HCT116 (cell line): ENCODE measurements at regions not wholly inside any gene's neighbourhood (a gene's known extent, or its start where the extent isn't known, plus 50 kb on each side); places are given as distances from the start of the nearest gene placed in this dataset.

ENCODE experiments used
- ATAC-seq: fragments of 200-7000 bp; cut with Tn5 transposase; 2 replicates; pipeline ENCODE4 v1.9.1; 2020; ENCODE audit warnings: mild to moderate bottlenecking, moderate library complexity
- BruUV-seq: library from RNA; stranded (reverse); fragments of 400-500 nt; replicated peaks from 2 replicates; lab custom pipeline; 2021; lab: Mats Ljungman, UMichigan
- CTCF ChIA-PET: fragments of 300-600 bp; sonication (Branson Sonifier 250); formaldehyde crosslinking; loops from one replicate; lab custom pipeline; 2021; ENCODE audit warnings: antibody characterized with exemption; lab: Charles Lee
- POLR2A ChIA-PET: fragments of 300-600, 350-600 bp; sonication (Branson Sonifier 250); formaldehyde crosslinking; loops from one replicate; lab custom pipeline; 2021; ENCODE audit warnings: antibody characterized with exemption; lab: Charles Lee
- RAD21 ChIA-PET, 2 experiments: fragments of 300-600 bp; sonication (Branson Sonifier 250); formaldehyde crosslinking; loops; one replicate each; lab custom pipeline; 2023; ENCODE audit warnings: low total read pairs in 2 of 2; ENCODE audit not compliant: uncharacterized antibody in 2 of 2, unreplicated experiment in 2 of 2, low non-redundant PET in 1 of 2; lab: Charles Lee
- DNase-seq: peaks from one replicate; pipeline ENCODE4 v3.0.0-alpha.2; 2010; ENCODE audit warnings: low read depth, low spot score
- H2AFZ ChIP-seq: fragments of 200-600 bp; shearing (Covaris generic), sonication (generic); 2 replicates; pipeline ENCODE4 v1.6.1; 2017; ENCODE audit warnings: low read depth, mixed run types, mixed read lengths, antibody characterized with exemption, low read length; ENCODE audit not compliant: poor library complexity, severe bottlenecking
- H3K27ac ChIP-seq: 2 replicates; pipeline ENCODE4 v1.5.1; 2012; ENCODE audit warnings: low read depth, low read length
- H3K27me3 ChIP-seq: fragments of 200-600 bp; sonication (generic); 2 replicates; pipeline ENCODE4 v1.6.1; 2016; ENCODE audit warnings: mixed run types, low read length, mixed read lengths; ENCODE audit not compliant: insufficient read depth
- H3K36me3 ChIP-seq, 2 experiments: fragments of 200-500 bp in 1 of 2; fragments of 200-600 bp in 1 of 2; sonication (Bioruptor generic) in 1 of 2; sonication (generic) in 1 of 2; 2 replicates each; pipeline versions ENCODE4 v1.5.1 to v1.6.1; 2014 to 2016; ENCODE audit warnings: low read length in 2 of 2, inconsistent platforms in 1 of 2, mixed read lengths in 1 of 2, mixed run types in 1 of 2; ENCODE audit not compliant: insufficient read depth in 2 of 2, control insufficient read depth in 1 of 2
- H3K4me1 ChIP-seq, 2 experiments: fragments of 200-600 bp in 1 of 2; sonication (generic) in 1 of 2; 2 replicates each; pipeline versions ENCODE4 v1.5.1 to v1.6.1; 2012 to 2017; ENCODE audit warnings: low read length in 2 of 2, inconsistent platforms in 1 of 2, mild to moderate bottlenecking in 1 of 2, mixed read lengths in 1 of 2, mixed run types in 1 of 2, moderate library complexity in 1 of 2; ENCODE audit not compliant: insufficient read depth in 2 of 2, control insufficient read depth in 1 of 2
- H3K4me2 ChIP-seq: fragments of 200-600 bp; sonication (generic); 2 replicates; pipeline ENCODE4 v1.6.1; 2017; ENCODE audit warnings: mixed run types, low read length, mixed read lengths
- H3K4me3 ChIP-seq, 2 experiments: fragments of 200-600 bp in 1 of 2; sonication (generic) in 1 of 2; replicated peaks in 1 of 2; 2 replicates each; pipeline ENCODE4 v1.5.1; 2011 to 2016; ENCODE audit warnings: low read length in 2 of 2, control low read depth in 1 of 2, low read depth in 1 of 2, mild to moderate bottlenecking in 1 of 2, mixed read lengths in 1 of 2, mixed run types in 1 of 2
- H3K79me2 ChIP-seq: fragments of 200-600 bp; sonication (generic); 2 replicates; pipeline ENCODE4 v1.6.1; 2017; ENCODE audit warnings: mild to moderate bottlenecking, mixed run types, low read length, moderate library complexity, mixed read lengths; ENCODE audit not compliant: insufficient read depth
- H3K9ac ChIP-seq: fragments of 200-600 bp; sonication (generic); 2 replicates; pipeline ENCODE4 v1.6.1; 2016; ENCODE audit warnings: low read length, mixed read lengths
- H3K9me2 ChIP-seq: fragments of 200-600 bp; sonication (generic), shearing (Covaris generic); 2 replicates; pipeline ENCODE4 v1.6.1; 2017; ENCODE audit warnings: mixed run types, mild to moderate bottlenecking, moderate library complexity; ENCODE audit not compliant: insufficient read depth
- H3K9me3 ChIP-seq, 2 experiments: fragments of 200-500 bp in 1 of 2; fragments of 200-600 bp in 1 of 2; sonication (Bioruptor generic) in 1 of 2; sonication (generic) in 1 of 2; 2 replicates each; pipeline ENCODE4 v1.6.1; 2014 to 2017; ENCODE audit warnings: low read length in 2 of 2, mixed read lengths in 2 of 2, inconsistent platforms in 1 of 2, low read depth in 1 of 2, mild to moderate bottlenecking in 1 of 2, mixed run types in 1 of 2, moderate library complexity in 1 of 2; ENCODE audit not compliant: control insufficient read depth in 1 of 2, insufficient read depth in 1 of 2
- H4K20me1 ChIP-seq: fragments of 200-600 bp; sonication (generic), shearing (Covaris generic); 2 replicates; pipeline ENCODE4 v1.6.1; 2017; ENCODE audit warnings: mixed run types, mild to moderate bottlenecking, moderate library complexity; ENCODE audit not compliant: insufficient read depth
- ATF3 ChIP-seq: IDR thresholded peaks from 2 replicates; pipeline ENCODE4 v1.6.1; 2012
- CBX3 ChIP-seq: IDR thresholded peaks from 2 replicates; pipeline ENCODE4 v1.6.1; 2012; ENCODE audit warnings: low read depth
- EGR1 ChIP-seq: IDR thresholded peaks from 2 replicates; pipeline ENCODE4 v1.6.1; 2012; ENCODE audit warnings: low read depth
- ELF1 ChIP-seq: IDR thresholded peaks from 2 replicates; pipeline ENCODE4 v1.6.1; 2012; ENCODE audit warnings: low read depth, borderline replicate concordance
- EZH2 ChIP-seq: fragments of 200-600 bp; sonication (generic); IDR thresholded peaks from 2 replicates; pipeline ENCODE4 v1.6.1; 2017; ENCODE audit warnings: antibody characterized with exemption, mixed run types
- FOSL1 ChIP-seq: IDR thresholded peaks from 2 replicates; pipeline ENCODE4 v1.6.1; 2012; ENCODE audit warnings: low read depth
- POLR2A ChIP-seq: IDR thresholded peaks from 2 replicates; pipeline ENCODE4 v1.7.0; 2011; ENCODE audit warnings: borderline replicate concordance; ENCODE audit not compliant: insufficient read depth, insufficient read length; ENCODE audit errors: extremely low read depth
- POLR2AphosphoS5 ChIP-seq: IDR thresholded peaks from 2 replicates; pipeline ENCODE4 v1.6.1; 2011; ENCODE audit warnings: mild to moderate bottlenecking, low read depth, low read length, moderate library complexity
- RAD21 ChIP-seq: IDR thresholded peaks from 2 replicates; pipeline ENCODE4 v1.6.1; 2012; ENCODE audit warnings: low read depth, mild to moderate bottlenecking
- SRF ChIP-seq: IDR thresholded peaks from 2 replicates; pipeline ENCODE4 v1.6.1; 2012; ENCODE audit warnings: low read depth
- TCF7L2 ChIP-seq: IDR thresholded peaks from 2 replicates; pipeline ENCODE4 v1.7.0; 2011; ENCODE audit warnings: borderline replicate concordance, inconsistent platforms; ENCODE audit not compliant: insufficient read depth, insufficient read length; ENCODE audit errors: extremely low read depth
- YY1 ChIP-seq: IDR thresholded peaks from 2 replicates; pipeline ENCODE4 v1.6.1; 2011; ENCODE audit warnings: low read length, low read depth, moderate library complexity, mild to moderate bottlenecking; ENCODE audit not compliant: insufficient replicate concordance; ENCODE audit errors: extremely low read depth
- ZFX ChIP-seq: fragments of 450-650 bp; IDR thresholded peaks from 2 replicates; pipeline ENCODE4 v1.6.1; 2017
- ZNF274 ChIP-seq: fragments of 200-500 bp; sonication (Bioruptor generic); IDR thresholded peaks from 2 replicates; pipeline ENCODE4 v1.6.1; 2014; ENCODE audit warnings: mild to moderate bottlenecking, low read depth, low read length, inconsistent platforms
- intact Hi-C: fragments of 100-400 bp; cut with micrococcal nuclease; formaldehyde crosslinking; loops from 2 replicates; pipeline ENCODE4 v1.10.0; 2022
- TF ChIP-seq, protein P1 (sequence below): IDR thresholded peaks from 2 replicates; pipeline ENCODE4 v1.6.1; 2012; ENCODE audit warnings: low read depth
- TF ChIP-seq, protein P2 (sequence below): IDR thresholded peaks from 2 replicates; pipeline ENCODE4 v1.6.1; 2012
- TF ChIP-seq, protein P3 (sequence below): IDR thresholded peaks from 2 replicates; pipeline ENCODE4 v1.6.1; 2011; ENCODE audit warnings: mild to moderate bottlenecking, low read length, moderate library complexity; ENCODE audit not compliant: insufficient replicate concordance; ENCODE audit errors: extremely low read depth

DNA sequence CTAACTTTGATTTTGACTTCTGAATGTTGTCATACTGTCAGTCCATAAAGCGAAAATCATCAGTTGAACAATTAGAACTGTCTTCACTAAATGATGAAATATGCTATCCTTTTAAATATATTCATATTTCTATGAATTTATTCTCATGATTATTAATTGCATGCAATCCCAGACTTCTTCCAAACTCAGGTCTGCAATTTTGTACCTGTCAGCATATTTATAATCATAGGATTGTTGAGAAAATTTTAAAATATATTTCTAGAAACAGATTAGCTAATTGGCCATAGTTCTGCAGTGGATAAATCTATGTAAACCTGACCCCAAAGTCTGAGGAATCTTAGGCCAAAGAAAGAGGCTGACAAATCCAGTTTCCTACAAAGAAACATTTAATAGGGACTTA is 347.5 kb downstream of the SLCO4C1 start:
- CTCF ChIA-PET, result no interaction called here
- no peak overlapping the region for H3K4me2 ChIP-seq
- no TSS peak for BruUV-seq
- no peaks in the 10 kb centered on the region for H3K79me2 ChIP-seq
- no peaks in the 10 kb centered on the region for H3K9me2 ChIP-seq
- TF ChIP-seq EZH2 (no peak), POLR2A (no peak), FOSL1 (no peak), TCF7L2 (no peak), EGR1 (no peak), RAD21 (no peak), YY1 (no peak), CBX3 (no peak), ELF1 (no peak), SRF (no peak), ZFX (no peak), POLR2AphosphoS5 (no peak), ZNF274 (no peak), ATF3 (no peak)
- TF ChIP-seq, protein P1, sequence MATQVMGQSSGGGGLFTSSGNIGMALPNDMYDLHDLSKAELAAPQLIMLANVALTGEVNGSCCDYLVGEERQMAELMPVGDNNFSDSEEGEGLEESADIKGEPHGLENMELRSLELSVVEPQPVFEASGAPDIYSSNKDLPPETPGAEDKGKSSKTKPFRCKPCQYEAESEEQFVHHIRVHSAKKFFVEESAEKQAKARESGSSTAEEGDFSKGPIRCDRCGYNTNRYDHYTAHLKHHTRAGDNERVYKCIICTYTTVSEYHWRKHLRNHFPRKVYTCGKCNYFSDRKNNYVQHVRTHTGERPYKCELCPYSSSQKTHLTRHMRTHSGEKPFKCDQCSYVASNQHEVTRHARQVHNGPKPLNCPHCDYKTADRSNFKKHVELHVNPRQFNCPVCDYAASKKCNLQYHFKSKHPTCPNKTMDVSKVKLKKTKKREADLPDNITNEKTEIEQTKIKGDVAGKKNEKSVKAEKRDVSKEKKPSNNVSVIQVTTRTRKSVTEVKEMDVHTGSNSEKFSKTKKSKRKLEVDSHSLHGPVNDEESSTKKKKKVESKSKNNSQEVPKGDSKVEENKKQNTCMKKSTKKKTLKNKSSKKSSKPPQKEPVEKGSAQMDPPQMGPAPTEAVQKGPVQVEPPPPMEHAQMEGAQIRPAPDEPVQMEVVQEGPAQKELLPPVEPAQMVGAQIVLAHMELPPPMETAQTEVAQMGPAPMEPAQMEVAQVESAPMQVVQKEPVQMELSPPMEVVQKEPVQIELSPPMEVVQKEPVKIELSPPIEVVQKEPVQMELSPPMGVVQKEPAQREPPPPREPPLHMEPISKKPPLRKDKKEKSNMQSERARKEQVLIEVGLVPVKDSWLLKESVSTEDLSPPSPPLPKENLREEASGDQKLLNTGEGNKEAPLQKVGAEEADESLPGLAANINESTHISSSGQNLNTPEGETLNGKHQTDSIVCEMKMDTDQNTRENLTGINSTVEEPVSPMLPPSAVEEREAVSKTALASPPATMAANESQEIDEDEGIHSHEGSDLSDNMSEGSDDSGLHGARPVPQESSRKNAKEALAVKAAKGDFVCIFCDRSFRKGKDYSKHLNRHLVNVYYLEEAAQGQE, result no peak
- TF ChIP-seq, protein P2, sequence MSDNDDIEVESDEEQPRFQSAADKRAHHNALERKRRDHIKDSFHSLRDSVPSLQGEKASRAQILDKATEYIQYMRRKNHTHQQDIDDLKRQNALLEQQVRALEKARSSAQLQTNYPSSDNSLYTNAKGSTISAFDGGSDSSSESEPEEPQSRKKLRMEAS, result no peak
- TF ChIP-seq, protein P3, sequence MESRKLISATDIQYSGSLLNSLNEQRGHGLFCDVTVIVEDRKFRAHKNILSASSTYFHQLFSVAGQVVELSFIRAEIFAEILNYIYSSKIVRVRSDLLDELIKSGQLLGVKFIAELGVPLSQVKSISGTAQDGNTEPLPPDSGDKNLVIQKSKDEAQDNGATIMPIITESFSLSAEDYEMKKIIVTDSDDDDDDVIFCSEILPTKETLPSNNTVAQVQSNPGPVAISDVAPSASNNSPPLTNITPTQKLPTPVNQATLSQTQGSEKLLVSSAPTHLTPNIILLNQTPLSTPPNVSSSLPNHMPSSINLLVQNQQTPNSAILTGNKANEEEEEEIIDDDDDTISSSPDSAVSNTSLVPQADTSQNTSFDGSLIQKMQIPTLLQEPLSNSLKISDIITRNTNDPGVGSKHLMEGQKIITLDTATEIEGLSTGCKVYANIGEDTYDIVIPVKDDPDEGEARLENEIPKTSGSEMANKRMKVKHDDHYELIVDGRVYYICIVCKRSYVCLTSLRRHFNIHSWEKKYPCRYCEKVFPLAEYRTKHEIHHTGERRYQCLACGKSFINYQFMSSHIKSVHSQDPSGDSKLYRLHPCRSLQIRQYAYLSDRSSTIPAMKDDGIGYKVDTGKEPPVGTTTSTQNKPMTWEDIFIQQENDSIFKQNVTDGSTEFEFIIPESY, result no peak
- TF ChIP-seq, all 23 proteins: peak for 0
- no peak overlapping the region for H3K4me3 ChIP-seq
- ChIA-PET RAD21 (no interaction called here), POLR2A (no interaction called here)
- H4K20me1 ChIP-seq, result no peaks in the 10 kb centered on the region
- no peaks in the 10 kb centered on the region for H3K9me3 ChIP-seq
- H3K4me1 ChIP-seq, result peaks cover 0 to 4% of the 10 kb centered on the region in 2 experiments; a peak in 2 of 4 replicates
- ATAC-seq, result no peak
- H3K36me3 ChIP-seq, result no peaks in the 10 kb centered on the region
- H3K27me3 ChIP-seq, result no peaks in the 10 kb centered on the region
- H3K9ac ChIP-seq, result no peak overlapping the region
- intact Hi-C loops, result no loop called here
- no peak overlapping the region for H3K27ac ChIP-seq
- no peak overlapping the region for H2AFZ ChIP-seq
- no peak for DNase-seq
